ENCODE measurements at regions not wholly inside any gene's neighbourhood (a gene's known extent, or its start where the extent isn't known, plus 50 kb on each side); places are given as distances from the start of the nearest gene placed in this dataset.
"Not testable (repeated sequence)": the region's sequence is repeated elsewhere in the genome, so short reads cannot be mapped to it uniquely, and the experiment has no call there.

- not testable (repeated sequence) for H3K27me3 ChIP-seq (ENCODE audit: control insufficient read depth, insufficient read depth, low read length); H3K9me3 ChIP-seq (ENCODE audit: control insufficient read depth, insufficient read depth, low read length); H3K36me3 ChIP-seq (ENCODE audit: control insufficient read depth, insufficient read depth, low read length); H3K4me1 ChIP-seq (ENCODE audit: control insufficient read depth, insufficient read depth, low read length)
- Histone ChIP-seq H3K27ac (ENCODE audit: low read depth, low read length) (peak overlapping the region; percentile 94), H3K4me3 (ENCODE audit: low read depth, low read length) (peak overlapping the region; percentile 80)
- DNase-seq (ENCODE audit: low read depth in 4 of 6, low spot score in 6 of 6): peak; percentile 57 to 94 (median 72)
- 0% methylated on average over 69 of the region's 87 CpGs for WGBS (ENCODE audit: insufficient coverage)
These were observed 93.0 kb downstream of the CRLF3 start for GRCh38 chr17:30731210-30732132.

- not testable (repeated sequence) for H3K4me1 ChIP-seq (ENCODE audit: control insufficient read depth, insufficient read depth, low read length); H3K9me3 ChIP-seq (ENCODE audit: control insufficient read depth, insufficient read depth, low read length); DNase-seq (ENCODE audit: low read depth in 4 of 6, low spot score in 6 of 6); H3K27me3 ChIP-seq (ENCODE audit: control insufficient read depth, insufficient read depth, low read length); H3K36me3 ChIP-seq (ENCODE audit: control insufficient read depth, insufficient read depth, low read length)
- Histone ChIP-seq H3K4me3 (ENCODE audit: low read depth, low read length) (peak overlapping the region; percentile 27), H3K27ac (ENCODE audit: low read depth, low read length) (peak overlapping the region; percentile 67)
- WGBS (ENCODE audit: insufficient coverage): 35% methylated on average over 9 of the region's 17 CpGs
These were observed 93.7 kb downstream of the CRLF3 start for GRCh38 chr17:30730837-30731209.

- 100% methylated on average over 2 of the region's 8 CpGs for WGBS (ENCODE audit: insufficient coverage)
- H3K4me1 ChIP-seq (ENCODE audit: control insufficient read depth, insufficient read depth, low read length); H3K9me3 ChIP-seq (ENCODE audit: control insufficient read depth, insufficient read depth, low read length); H3K27me3 ChIP-seq (ENCODE audit: control insufficient read depth, insufficient read depth, low read length); H3K36me3 ChIP-seq (ENCODE audit: control insufficient read depth, insufficient read depth, low read length); DNase-seq (ENCODE audit: low read depth in 4 of 6, low spot score in 6 of 6); H3K27ac ChIP-seq (ENCODE audit: low read depth, low read length); H3K4me3 ChIP-seq (ENCODE audit: low read depth, low read length): not testable (repeated sequence)
These were observed 94.2 kb downstream of the CRLF3 start for GRCh38 chr17:30730171-30730836.

- not testable (repeated sequence) for DNase-seq (ENCODE audit: low read depth in 4 of 6, low spot score in 6 of 6); H3K4me3 ChIP-seq (ENCODE audit: low read depth, low read length); H3K27ac ChIP-seq (ENCODE audit: low read depth, low read length); H3K36me3 ChIP-seq (ENCODE audit: control insufficient read depth, insufficient read depth, low read length); H3K4me1 ChIP-seq (ENCODE audit: control insufficient read depth, insufficient read depth, low read length); H3K9me3 ChIP-seq (ENCODE audit: control insufficient read depth, insufficient read depth, low read length); H3K27me3 ChIP-seq (ENCODE audit: control insufficient read depth, insufficient read depth, low read length)
- WGBS (ENCODE audit: insufficient coverage): 67% methylated on average over 11 of the region's 14 CpGs
These were observed 94.9 kb downstream of the CRLF3 start for GRCh38 chr17:30729471-30730170.

- not testable (repeated sequence) for H3K27ac ChIP-seq (ENCODE audit: low read depth, low read length); H3K27me3 ChIP-seq (ENCODE audit: control insufficient read depth, insufficient read depth, low read length); H3K4me3 ChIP-seq (ENCODE audit: low read depth, low read length); H3K36me3 ChIP-seq (ENCODE audit: control insufficient read depth, insufficient read depth, low read length); DNase-seq (ENCODE audit: low read depth in 4 of 6, low spot score in 6 of 6); H3K9me3 ChIP-seq (ENCODE audit: control insufficient read depth, insufficient read depth, low read length); H3K4me1 ChIP-seq (ENCODE audit: control insufficient read depth, insufficient read depth, low read length)
- 93% methylated on average over 2 of the region's 8 CpGs for WGBS (ENCODE audit: insufficient coverage)
These were observed 97.0 kb downstream of the CRLF3 start for GRCh38 chr17:30727517-30727916.

GRCh38 chr17:30726734-30727133 lies 97.8 kb downstream of the CRLF3 start:
- WGBS (ENCODE audit: insufficient coverage): 95% methylated on average over 12 of the region's 12 CpGs
- H3K27ac ChIP-seq (ENCODE audit: low read depth, low read length); DNase-seq (ENCODE audit: low read depth in 4 of 6, low spot score in 6 of 6); H3K9me3 ChIP-seq (ENCODE audit: control insufficient read depth, insufficient read depth, low read length); H3K27me3 ChIP-seq (ENCODE audit: control insufficient read depth, insufficient read depth, low read length); H3K4me3 ChIP-seq (ENCODE audit: low read depth, low read length); H3K36me3 ChIP-seq (ENCODE audit: control insufficient read depth, insufficient read depth, low read length); H3K4me1 ChIP-seq (ENCODE audit: control insufficient read depth, insufficient read depth, low read length): not testable (repeated sequence)

GRCh38 chr17:30726310-30726709 lies 98.2 kb downstream of the CRLF3 start:
- H3K27ac ChIP-seq (ENCODE audit: low read depth, low read length); H3K4me3 ChIP-seq (ENCODE audit: low read depth, low read length); H3K4me1 ChIP-seq (ENCODE audit: control insufficient read depth, insufficient read depth, low read length); DNase-seq (ENCODE audit: low read depth in 4 of 6, low spot score in 6 of 6); H3K27me3 ChIP-seq (ENCODE audit: control insufficient read depth, insufficient read depth, low read length); H3K36me3 ChIP-seq (ENCODE audit: control insufficient read depth, insufficient read depth, low read length); H3K9me3 ChIP-seq (ENCODE audit: control insufficient read depth, insufficient read depth, low read length): not testable (repeated sequence)
- WGBS (ENCODE audit: insufficient coverage): 98% methylated on average over 8 of the region's 9 CpGs

- 81% methylated on average over 8 of the region's 11 CpGs for WGBS (ENCODE audit: insufficient coverage)
These were observed 100.3 kb downstream of the CRLF3 start for GRCh38 chr17:30724034-30724650.

GRCh38 chr17:30722114-30722780 lies 102.2 kb downstream of the CRLF3 start:
- H3K4me1 ChIP-seq (ENCODE audit: control insufficient read depth, insufficient read depth, low read length); H3K27ac ChIP-seq (ENCODE audit: low read depth, low read length); H3K9me3 ChIP-seq (ENCODE audit: control insufficient read depth, insufficient read depth, low read length); DNase-seq (ENCODE audit: low read depth in 4 of 6, low spot score in 6 of 6); H3K27me3 ChIP-seq (ENCODE audit: control insufficient read depth, insufficient read depth, low read length); H3K4me3 ChIP-seq (ENCODE audit: low read depth, low read length): not testable (repeated sequence)
- H3K36me3 ChIP-seq (ENCODE audit: control insufficient read depth, insufficient read depth, low read length): peaks cover 19% of the 10 kb centered on the region
- 96% methylated on average over 4 of the region's 12 CpGs for WGBS (ENCODE audit: insufficient coverage)

More at GRCh38 chr17:30724034-30724650, 100.3 kb downstream of the CRLF3 start:
- not testable (repeated sequence) for H3K27me3 ChIP-seq (ENCODE audit: control insufficient read depth, insufficient read depth, low read length); H3K27ac ChIP-seq (ENCODE audit: low read depth, low read length); H3K9me3 ChIP-seq (ENCODE audit: control insufficient read depth, insufficient read depth, low read length); DNase-seq (ENCODE audit: low read depth in 4 of 6, low spot score in 6 of 6); H3K4me3 ChIP-seq (ENCODE audit: low read depth, low read length); H3K4me1 ChIP-seq (ENCODE audit: control insufficient read depth, insufficient read depth, low read length)
- peaks cover 19% of the 10 kb centered on the region for H3K36me3 ChIP-seq (ENCODE audit: control insufficient read depth, insufficient read depth, low read length)

Measured in spinal cord (tissue), 9 donors.